Keratinocyte (primary cell): ENCODE measurements at regions not wholly inside any gene's neighbourhood (a gene's known extent, or its start where the extent isn't known, plus 50 kb on each side); places are given as distances from the start of the nearest gene placed in this dataset.

ENCODE experiments used
- DNase-seq: peaks from one replicate; pipeline ENCODE4 v3.0.0-alpha.2; 2011; ENCODE audit warnings: low read depth, missing footprints, low spot score
- FAIRE-seq: peaks from 2 replicates; lab custom pipeline; 2011; peaks lifted over from hg19 to GRCh38; lab: Jason Lieb, UNC
- H2AFZ ChIP-seq: 2 replicates; pipeline ENCODE4 v1.6.0; 2012; ENCODE audit warnings: low read length, control low read depth, inconsistent platforms; ENCODE audit not compliant: control insufficient read depth
- H3K27ac ChIP-seq: 2 replicates; pipeline ENCODE4 v1.5.1; 2011; ENCODE audit warnings: low read length; ENCODE audit not compliant: control insufficient read depth, insufficient read depth
- H3K27me3 ChIP-seq: 3 replicates; pipeline ENCODE4 v1.6.0; 2011; ENCODE audit warnings: low read length; ENCODE audit not compliant: control insufficient read depth, insufficient read depth; ENCODE audit errors: extremely low read depth
- H3K36me3 ChIP-seq, 2 experiments: 2 replicates in 1 of 2; 3 replicates in 1 of 2; pipeline ENCODE4 v1.5.1; 2011; ENCODE audit warnings: low read length in 2 of 2, mild to moderate bottlenecking in 1 of 2; ENCODE audit not compliant: control insufficient read depth in 2 of 2, insufficient read depth in 2 of 2; ENCODE audit errors: extremely low read depth in 1 of 2
- H3K4me1 ChIP-seq: 3 replicates; pipeline ENCODE4 v1.5.1; 2011; ENCODE audit warnings: low read length; ENCODE audit not compliant: control insufficient read depth, insufficient read depth; ENCODE audit errors: extremely low read depth
- H3K4me2 ChIP-seq: 3 replicates; pipeline ENCODE4 v1.6.0; 2011; ENCODE audit warnings: low read depth, low read length; ENCODE audit not compliant: control insufficient read depth, insufficient read depth; ENCODE audit errors: extremely low read depth
- H3K4me3 ChIP-seq, 3 experiments: fragments of 200-600 bp in 1 of 3; sonication (generic) in 1 of 3; 2 replicates in 2 of 3; 3 replicates in 1 of 3; pipeline ENCODE4 v1.5.1; 2011 to 2016; ENCODE audit warnings: low read length in 3 of 3, mild to moderate bottlenecking in 3 of 3, control low read depth in 2 of 3, inconsistent platforms in 1 of 3, low read depth in 1 of 3, mixed read lengths in 1 of 3, mixed run types in 1 of 3, moderate library complexity in 1 of 3; ENCODE audit not compliant: control insufficient read depth in 2 of 3, insufficient read depth in 2 of 3; ENCODE audit errors: extremely low read depth in 1 of 3
- H3K79me2 ChIP-seq: 2 replicates; pipeline ENCODE4 v1.6.0; 2012; ENCODE audit warnings: low read length; ENCODE audit not compliant: control insufficient read depth, insufficient read depth
- H3K9ac ChIP-seq: 3 replicates; pipeline ENCODE4 v1.6.0; 2011; ENCODE audit warnings: low read length; ENCODE audit not compliant: control insufficient read depth, insufficient read depth; ENCODE audit errors: extremely low read depth
- H3K9me1 ChIP-seq: 3 replicates; pipeline ENCODE4 v1.6.0; 2011; ENCODE audit warnings: low read length; ENCODE audit not compliant: control insufficient read depth, insufficient read depth; ENCODE audit errors: extremely low read depth
- H3K9me3 ChIP-seq: 2 replicates; pipeline ENCODE4 v1.5.1; 2012; ENCODE audit warnings: low read depth, low read length; ENCODE audit not compliant: control insufficient read depth
- H4K20me1 ChIP-seq: 3 replicates; pipeline ENCODE4 v1.6.0; 2011; ENCODE audit warnings: low read length; ENCODE audit not compliant: control insufficient read depth, insufficient read depth; ENCODE audit errors: extremely low read depth
- EZH2 ChIP-seq: IDR thresholded peaks from one replicate; pipeline ENCODE4 v1.6.1; 2012; ENCODE audit warnings: inconsistent platforms, mild to moderate bottlenecking, low read length, moderate library complexity
- dilution Hi-C: fragments of 300-500 bp; cut with MboI; formaldehyde crosslinking; loops from one replicate; pipeline ENCODE4 v1.7.0; 2020; ENCODE audit warnings: low sequenced_read_pairs; ENCODE audit not compliant: extremely low pct_ligation_motif_present
- TF ChIP-seq, protein P1 (sequence below), 3 experiments: IDR thresholded peaks in 1 of 3; conservative IDR thresholded peaks in 1 of 3; optimal IDR thresholded peaks in 1 of 3; 2 replicates in 2 of 3; 3 replicates in 1 of 3; pipeline versions ENCODE3 to v1.5.1; 2011; ENCODE audit warnings: low read length in 3 of 3, mild to moderate bottlenecking in 3 of 3, moderate library complexity in 2 of 3, control low read depth in 1 of 3, inconsistent platforms in 1 of 3; ENCODE audit not compliant: insufficient read depth in 2 of 3; ENCODE audit errors: extremely low read depth in 1 of 3

DNA sequence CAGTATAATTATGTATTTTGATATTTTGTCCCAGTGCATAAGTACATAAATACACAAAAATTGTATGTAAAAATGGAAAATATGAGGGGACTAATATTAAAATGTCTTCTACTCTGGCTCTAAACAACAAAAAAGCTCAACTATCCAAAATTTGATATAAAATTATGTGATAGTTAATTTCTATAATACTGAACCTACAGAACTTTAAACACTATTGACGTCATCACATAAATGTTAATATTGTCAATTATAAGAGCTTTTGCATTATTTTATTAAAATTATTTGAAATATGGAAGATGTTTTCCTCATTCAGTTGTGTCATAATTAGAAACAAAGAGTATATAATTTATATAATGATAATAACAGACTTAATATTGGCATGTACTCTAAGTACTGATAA, 1139.7 kb upstream of the TMEFF2 start:
- TF ChIP-seq, protein P1, sequence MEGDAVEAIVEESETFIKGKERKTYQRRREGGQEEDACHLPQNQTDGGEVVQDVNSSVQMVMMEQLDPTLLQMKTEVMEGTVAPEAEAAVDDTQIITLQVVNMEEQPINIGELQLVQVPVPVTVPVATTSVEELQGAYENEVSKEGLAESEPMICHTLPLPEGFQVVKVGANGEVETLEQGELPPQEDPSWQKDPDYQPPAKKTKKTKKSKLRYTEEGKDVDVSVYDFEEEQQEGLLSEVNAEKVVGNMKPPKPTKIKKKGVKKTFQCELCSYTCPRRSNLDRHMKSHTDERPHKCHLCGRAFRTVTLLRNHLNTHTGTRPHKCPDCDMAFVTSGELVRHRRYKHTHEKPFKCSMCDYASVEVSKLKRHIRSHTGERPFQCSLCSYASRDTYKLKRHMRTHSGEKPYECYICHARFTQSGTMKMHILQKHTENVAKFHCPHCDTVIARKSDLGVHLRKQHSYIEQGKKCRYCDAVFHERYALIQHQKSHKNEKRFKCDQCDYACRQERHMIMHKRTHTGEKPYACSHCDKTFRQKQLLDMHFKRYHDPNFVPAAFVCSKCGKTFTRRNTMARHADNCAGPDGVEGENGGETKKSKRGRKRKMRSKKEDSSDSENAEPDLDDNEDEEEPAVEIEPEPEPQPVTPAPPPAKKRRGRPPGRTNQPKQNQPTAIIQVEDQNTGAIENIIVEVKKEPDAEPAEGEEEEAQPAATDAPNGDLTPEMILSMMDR (optimal IDR thresholded peaks at IDR 0.05 in 1 of 3, IDR thresholded peaks at IDR 0.05 in 1 of 3, conservative IDR thresholded peaks at IDR 0.05 in 1 of 3; ENCODE audit: extremely low read depth in 1 of 3, insufficient read depth in 2 of 3, low read length in 3 of 3), result no peak
- TF ChIP-seq EZH2, result no peak
- H3K4me3 ChIP-seq, result no peak overlapping the region
- no peak for FAIRE-seq
- no peaks in the 10 kb centered on the region for H3K36me3 ChIP-seq
- no peak for DNase-seq
- no peak overlapping the region for H3K27ac ChIP-seq
- dilution Hi-C loops, result no loop called here
- H3K27me3 ChIP-seq, result no peaks in the 10 kb centered on the region
- no peaks in the 10 kb centered on the region for H3K79me2 ChIP-seq
- no peaks in the 10 kb centered on the region for H4K20me1 ChIP-seq
- no peaks in the 10 kb centered on the region for H3K9me3 ChIP-seq
- no peak overlapping the region for H3K9ac ChIP-seq
- no peaks in the 10 kb centered on the region for H3K4me1 ChIP-seq
- no peak overlapping the region for H2AFZ ChIP-seq
- no peaks in the 10 kb centered on the region for H3K9me1 ChIP-seq
- H3K4me2 ChIP-seq, result no peak overlapping the region

DNA sequence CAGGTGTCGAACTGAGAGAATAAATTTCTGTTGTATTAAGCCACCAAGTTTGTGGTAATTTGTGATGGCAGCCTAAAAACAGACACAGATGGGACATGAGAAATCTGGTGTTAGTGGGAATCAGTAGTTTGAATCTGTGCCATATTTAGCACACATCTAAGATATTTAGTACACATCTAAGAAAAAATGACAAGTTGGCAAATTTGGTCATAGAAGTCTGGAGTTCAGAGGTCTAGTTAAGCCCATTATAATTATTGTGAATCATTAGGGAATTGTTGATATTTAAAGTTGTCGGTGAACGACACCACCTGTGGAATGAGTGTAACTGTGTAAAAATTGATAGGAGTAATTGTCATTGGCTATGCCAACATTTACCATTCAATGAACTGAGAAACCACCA, 1138.8 kb upstream of the TMEFF2 start:
- no peak for DNase-seq
- Histone ChIP-seq H3K36me3 (no peaks in the 10 kb centered on the region), H3K9ac (no peak overlapping the region), H3K79me2 (no peaks in the 10 kb centered on the region), H3K27ac (no peak overlapping the region), H3K27me3 (no peaks in the 10 kb centered on the region), H3K4me2 (no peak overlapping the region), H2AFZ (no peak overlapping the region), H3K4me3 (no peak overlapping the region), H3K4me1 (no peaks in the 10 kb centered on the region), H3K9me3 (no peaks in the 10 kb centered on the region), H3K9me1 (no peaks in the 10 kb centered on the region), H4K20me1 (no peaks in the 10 kb centered on the region)
- dilution Hi-C loops, result no loop called here
- no peak for TF ChIP-seq EZH2
- TF ChIP-seq, protein P1 (optimal IDR thresholded peaks at IDR 0.05 in 1 of 3, IDR thresholded peaks at IDR 0.05 in 1 of 3, conservative IDR thresholded peaks at IDR 0.05 in 1 of 3; ENCODE audit: extremely low read depth in 1 of 3, insufficient read depth in 2 of 3, low read length in 3 of 3), result no peak
- FAIRE-seq, result no peak
